Fibroblast of upper back skin (primary cell): ENCODE measurements at regions not wholly inside any gene's neighbourhood (a gene's known extent, or its start where the extent isn't known, plus 50 kb on each side); places are given as distances from the start of the nearest gene placed in this dataset.
"Not testable (repeated sequence)": the region's sequence is repeated elsewhere in the genome, so short reads cannot be mapped to it uniquely, and the experiment has no call there.

ENCODE experiments used
- DNase-seq: peaks from one replicate; pipeline ENCODE4 v3.0.0-alpha.2; 2013

- DNase-seq: peak; percentile 1
These were observed 476.3 kb upstream of the ADGRL3 start for GRCh38 chr4:60723796-60724195.

- peak; percentile 91 for DNase-seq
These were observed 475.5 kb upstream of the ADGRL3 start for GRCh38 chr4:60724623-60725022.

- peak; percentile 14 for DNase-seq
These were observed 473.3 kb upstream of the ADGRL3 start for GRCh38 chr4:60726779-60727178.

GRCh38 chr4:60729194-60729593 lies 470.9 kb upstream of the ADGRL3 start:
- peak; percentile 39 for DNase-seq

- DNase-seq: not testable (repeated sequence)
These were observed 470.4 kb upstream of the ADGRL3 start for GRCh38 chr4:60729764-60730163.

GRCh38 chr4:60737858-60738257 lies 462.3 kb upstream of the ADGRL3 start:
- DNase-seq: peak; percentile 26

GRCh38 chr4:60743654-60744053 lies 456.5 kb upstream of the ADGRL3 start:
- peak; percentile 10 for DNase-seq

GRCh38 chr4:60744767-60745166 lies 455.4 kb upstream of the ADGRL3 start:
- peak; percentile 16 for DNase-seq

GRCh38 chr4:60745800-60746571 lies 454.1 kb upstream of the ADGRL3 start:
- no peak for DNase-seq

GRCh38 chr4:60750962-60751361 lies 449.2 kb upstream of the ADGRL3 start:
- no peak for DNase-seq

GRCh38 chr4:60757986-60758680 lies 442.0 kb upstream of the ADGRL3 start:
- peak; percentile 37 for DNase-seq

- DNase-seq: no peak
These were observed 440.4 kb upstream of the ADGRL3 start for GRCh38 chr4:60759518-60760245.

GRCh38 chr4:60780874-60781273 lies 419.3 kb upstream of the ADGRL3 start:
- DNase-seq: peak; percentile 34

GRCh38 chr4:60790608-60791007 lies 409.5 kb upstream of the ADGRL3 start:
- DNase-seq: no peak

- DNase-seq: no peak
These were observed 405.8 kb upstream of the ADGRL3 start for GRCh38 chr4:60794372-60794771.

GRCh38 chr4:60799214-60799613 lies 400.9 kb upstream of the ADGRL3 start:
- DNase-seq: no peak

- DNase-seq: no peak
These were observed 399.4 kb upstream of the ADGRL3 start for GRCh38 chr4:60800701-60801100.

GRCh38 chr4:60805500-60806313 lies 394.4 kb upstream of the ADGRL3 start:
- peak; percentile 24 for DNase-seq

- DNase-seq: no peak
These were observed 391.2 kb upstream of the ADGRL3 start for GRCh38 chr4:60808726-60809485.

GRCh38 chr4:60809486-60809800 lies 390.7 kb upstream of the ADGRL3 start:
- DNase-seq: no peak

- no peak for DNase-seq
These were observed 387.3 kb upstream of the ADGRL3 start for GRCh38 chr4:60812811-60813210.

- DNase-seq: no peak
These were observed 385.6 kb upstream of the ADGRL3 start for GRCh38 chr4:60814549-60814948.
